HepG2 (cell line): ENCODE measurements at regions not wholly inside any gene's neighbourhood (a gene's known extent, or its start where the extent isn't known, plus 50 kb on each side); places are given as distances from the start of the nearest gene placed in this dataset.

ENCODE experiments used
- MNT ChIP-seq: fragments of 450-650 bp; IDR thresholded peaks from 2 replicates; pipeline ENCODE4 v1.6.1; 2016
- RAD51 ChIP-seq: fragments of 450-650 bp; IDR thresholded peaks from 2 replicates; pipeline ENCODE4 v1.6.1; 2016; ENCODE audit warnings: borderline replicate concordance
- SIX4 ChIP-seq: sonication (generic); formaldehyde crosslinking; IDR thresholded peaks from 2 replicates; pipeline ENCODE4 v1.4.0; 2020; ENCODE audit warnings: missing genetic modification reagents
- ZMYM4 ChIP-seq: sonication (generic); formaldehyde crosslinking; IDR thresholded peaks from 2 replicates; pipeline ENCODE4 v1.8.1; 2023; ENCODE audit warnings: mild to moderate bottlenecking, missing genetic modification reagents
- ZNF20 ChIP-seq: sonication (generic); formaldehyde crosslinking; IDR thresholded peaks from 2 replicates; pipeline ENCODE4 v1.4.0; 2020; ENCODE audit warnings: mild to moderate bottlenecking, moderate library complexity, missing genetic modification reagents
- ZNF460 ChIP-seq: sonication (generic); formaldehyde crosslinking; IDR thresholded peaks from 2 replicates; pipeline ENCODE4 v1.5.1; 2020; ENCODE audit warnings: missing genetic modification reagents, mild to moderate bottlenecking, borderline replicate concordance
- TF ChIP-seq, protein P1 (sequence below): sonication (generic); formaldehyde crosslinking; IDR thresholded peaks from 2 replicates; pipeline ENCODE4 v1.8.0; 2022; ENCODE audit warnings: mild to moderate bottlenecking, missing genetic modification reagents
- TF ChIP-seq, protein P2 (sequence below): sonication (generic); formaldehyde crosslinking; IDR thresholded peaks from 2 replicates; pipeline ENCODE4 v1.4.0; 2020; ENCODE audit warnings: missing genetic modification reagents

GRCh38 chr2:43152741-43153647 lies 73.4 kb downstream of the ZFP36L2 start (continued):
- 0 out of 2 replicates have a peak, but pooled peaks have one; percentile 19 for TF ChIP-seq MNT
- TF ChIP-seq ZMYM4 = no peak
- no peak for TF ChIP-seq ZNF460 (CRISPR knock-in tag)
- TF ChIP-seq, protein P1, sequence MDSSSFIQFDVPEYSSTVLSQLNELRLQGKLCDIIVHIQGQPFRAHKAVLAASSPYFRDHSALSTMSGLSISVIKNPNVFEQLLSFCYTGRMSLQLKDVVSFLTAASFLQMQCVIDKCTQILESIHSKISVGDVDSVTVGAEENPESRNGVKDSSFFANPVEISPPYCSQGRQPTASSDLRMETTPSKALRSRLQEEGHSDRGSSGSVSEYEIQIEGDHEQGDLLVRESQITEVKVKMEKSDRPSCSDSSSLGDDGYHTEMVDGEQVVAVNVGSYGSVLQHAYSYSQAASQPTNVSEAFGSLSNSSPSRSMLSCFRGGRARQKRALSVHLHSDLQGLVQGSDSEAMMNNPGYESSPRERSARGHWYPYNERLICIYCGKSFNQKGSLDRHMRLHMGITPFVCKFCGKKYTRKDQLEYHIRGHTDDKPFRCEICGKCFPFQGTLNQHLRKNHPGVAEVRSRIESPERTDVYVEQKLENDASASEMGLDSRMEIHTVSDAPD (CRISPR knock-in tag) = no peak
- TF ChIP-seq ZNF20 = no peak
- TF ChIP-seq SIX4 = no peak
- no peak for TF ChIP-seq RAD51
- TF ChIP-seq, protein P2, sequence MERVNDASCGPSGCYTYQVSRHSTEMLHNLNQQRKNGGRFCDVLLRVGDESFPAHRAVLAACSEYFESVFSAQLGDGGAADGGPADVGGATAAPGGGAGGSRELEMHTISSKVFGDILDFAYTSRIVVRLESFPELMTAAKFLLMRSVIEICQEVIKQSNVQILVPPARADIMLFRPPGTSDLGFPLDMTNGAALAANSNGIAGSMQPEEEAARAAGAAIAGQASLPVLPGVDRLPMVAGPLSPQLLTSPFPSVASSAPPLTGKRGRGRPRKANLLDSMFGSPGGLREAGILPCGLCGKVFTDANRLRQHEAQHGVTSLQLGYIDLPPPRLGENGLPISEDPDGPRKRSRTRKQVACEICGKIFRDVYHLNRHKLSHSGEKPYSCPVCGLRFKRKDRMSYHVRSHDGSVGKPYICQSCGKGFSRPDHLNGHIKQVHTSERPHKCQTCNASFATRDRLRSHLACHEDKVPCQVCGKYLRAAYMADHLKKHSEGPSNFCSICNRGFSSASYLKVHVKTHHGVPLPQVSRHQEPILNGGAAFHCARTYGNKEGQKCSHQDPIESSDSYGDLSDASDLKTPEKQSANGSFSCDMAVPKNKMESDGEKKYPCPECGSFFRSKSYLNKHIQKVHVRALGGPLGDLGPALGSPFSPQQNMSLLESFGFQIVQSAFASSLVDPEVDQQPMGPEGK = no peak
